HL-60 (cell line): ENCODE measurements at regions not wholly inside any gene's neighbourhood (a gene's known extent, or its start where the extent isn't known, plus 50 kb on each side); places are given as distances from the start of the nearest gene placed in this dataset.
A peak's percentile ranks its signal among the peaks of the same experiment; 100 is the strongest.

Experiments
- DNase-seq, 2 experiments: peaks; one replicate each; pipeline ENCODE4 v3.0.0-alpha.2; 2010 to 2020; ENCODE audit warnings: low read depth in 1 of 2, low spot score in 1 of 2
- H3K27ac ChIP-seq: fragments of 250-450 bp; sonication (Bioruptor Pico); replicated peaks from 2 replicates; pipeline ENCODE4 v1.5.1; 2020; ENCODE audit warnings: mild to moderate bottlenecking, moderate library complexity
- H3K27me3 ChIP-seq: fragments of 250-450 bp; sonication (Bioruptor Pico); 2 replicates; pipeline ENCODE4 v1.5.1; 2021; ENCODE audit warnings: mild to moderate bottlenecking, moderate library complexity; ENCODE audit not compliant: insufficient read depth, poor library complexity, severe bottlenecking
- H3K4me3 ChIP-seq: replicated peaks from 2 replicates; pipeline ENCODE4 v1.5.1; 2011; ENCODE audit warnings: mild to moderate bottlenecking, control low read depth, low read length; ENCODE audit not compliant: insufficient read depth
- CTCF ChIP-seq: IDR thresholded peaks from one replicate; pipeline ENCODE4 v1.5.1; 2011; ENCODE audit warnings: low read length, control low read depth, inconsistent platforms; ENCODE audit not compliant: insufficient read depth
- GABPA ChIP-seq: IDR thresholded peaks from 2 replicates; pipeline ENCODE4 v1.6.1; 2012; ENCODE audit warnings: low read depth
- POLR2AphosphoS5 ChIP-seq: IDR thresholded peaks from 2 replicates; pipeline ENCODE4 v1.6.1; 2012; ENCODE audit warnings: low read depth
- REST ChIP-seq: IDR thresholded peaks from 2 replicates; pipeline ENCODE4 v1.6.1; 2012; ENCODE audit warnings: low read depth; ENCODE audit not compliant: insufficient replicate concordance
- SPI1 ChIP-seq: IDR thresholded peaks from 2 replicates; pipeline ENCODE4 v1.6.1; 2012; ENCODE audit warnings: low read depth, mild to moderate bottlenecking, borderline replicate concordance

- no peak overlapping the region for H3K4me3 ChIP-seq
- no peak for DNase-seq
- H3K27ac ChIP-seq = no peak overlapping the region
- TF ChIP-seq POLR2AphosphoS5 (no peak), CTCF (no peak), REST (no peak), GABPA (no peak), SPI1 (no peak)
- H3K27me3 ChIP-seq = no peaks in the 10 kb centered on the region
These were observed 951.2 kb downstream of the FLRT2 start for GRCh38 chr14:86481104-86481503.

- no peaks in the 10 kb centered on the region for H3K27me3 ChIP-seq
- DNase-seq = no peak
These were observed 934.4 kb downstream of the FLRT2 start for GRCh38 chr14:86464341-86464740.

GRCh38 chr14:86462193-86462753 is 932.3 kb downstream of the FLRT2 start:
- TF ChIP-seq REST (no peak), CTCF (no peak), POLR2AphosphoS5 (no peak), SPI1 (no peak), GABPA (no peak)
- no peaks in the 10 kb centered on the region for H3K27me3 ChIP-seq
- no peak overlapping the region for H3K4me3 ChIP-seq
- no peak overlapping the region for H3K27ac ChIP-seq
- DNase-seq = peak in 1 of 2 experiments; percentile 6

More at GRCh38 chr14:86464341-86464740, 934.4 kb downstream of the FLRT2 start:
- H3K4me3 ChIP-seq = no peak overlapping the region
- no peak overlapping the region for H3K27ac ChIP-seq
- TF ChIP-seq REST = no peak
- no peak for TF ChIP-seq CTCF
- no peak for TF ChIP-seq POLR2AphosphoS5
- TF ChIP-seq GABPA = no peak
- TF ChIP-seq SPI1 = no peak
